ENCODE measurements at regions not wholly inside any gene's neighbourhood (a gene's known extent, or its start where the extent isn't known, plus 50 kb on each side); places are given as distances from the start of the nearest gene placed in this dataset.

DNA sequence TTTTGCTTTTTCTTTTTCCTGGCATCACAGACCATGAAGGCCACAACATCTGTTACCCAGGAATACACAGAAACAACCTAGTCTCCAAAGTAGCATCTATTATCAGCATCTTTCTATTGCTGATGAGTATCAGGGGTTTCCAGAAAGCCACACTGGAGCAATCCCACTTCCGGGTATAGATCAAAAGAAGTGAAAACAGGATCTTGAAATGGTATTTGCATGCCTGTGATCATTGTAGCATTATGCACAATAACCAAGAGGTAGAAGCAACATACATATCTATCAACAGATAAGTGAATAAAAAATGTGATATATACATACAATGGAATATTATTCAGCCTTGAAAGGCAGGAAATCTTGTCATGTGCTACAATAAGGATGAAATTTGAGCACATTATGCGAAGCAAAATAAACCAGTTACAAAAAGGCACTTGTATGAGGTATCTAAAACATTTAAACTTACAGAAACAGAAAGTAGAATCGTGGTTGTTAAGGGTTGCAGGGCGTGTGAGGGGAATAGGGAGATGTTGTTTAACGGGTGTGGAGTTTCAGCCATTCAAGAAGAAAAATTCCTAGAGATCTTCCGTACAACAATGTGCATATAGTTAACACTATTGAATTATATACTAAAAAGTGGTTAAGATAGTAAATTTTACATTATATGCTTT is 115.1 kb downstream of the KCNE4 start:
- no peaks in the 10 kb centered on the region for H3K27me3 ChIP-seq (ENCODE audit: control insufficient read depth, insufficient read depth, low read length)
- H3K79me2 ChIP-seq (ENCODE audit: control insufficient read depth, insufficient read depth, low read length) = no peaks in the 10 kb centered on the region
- no peak for DNase-seq (ENCODE audit: low read depth in 2 of 2)
- no peak overlapping the region for H3K9ac ChIP-seq (ENCODE audit: insufficient read depth, low read length)
- no peak for TF ChIP-seq EZH2 (IDR thresholded peaks at IDR 0.05; ENCODE audit: low read length, missing control alignments)
- TF ChIP-seq, protein P1, sequence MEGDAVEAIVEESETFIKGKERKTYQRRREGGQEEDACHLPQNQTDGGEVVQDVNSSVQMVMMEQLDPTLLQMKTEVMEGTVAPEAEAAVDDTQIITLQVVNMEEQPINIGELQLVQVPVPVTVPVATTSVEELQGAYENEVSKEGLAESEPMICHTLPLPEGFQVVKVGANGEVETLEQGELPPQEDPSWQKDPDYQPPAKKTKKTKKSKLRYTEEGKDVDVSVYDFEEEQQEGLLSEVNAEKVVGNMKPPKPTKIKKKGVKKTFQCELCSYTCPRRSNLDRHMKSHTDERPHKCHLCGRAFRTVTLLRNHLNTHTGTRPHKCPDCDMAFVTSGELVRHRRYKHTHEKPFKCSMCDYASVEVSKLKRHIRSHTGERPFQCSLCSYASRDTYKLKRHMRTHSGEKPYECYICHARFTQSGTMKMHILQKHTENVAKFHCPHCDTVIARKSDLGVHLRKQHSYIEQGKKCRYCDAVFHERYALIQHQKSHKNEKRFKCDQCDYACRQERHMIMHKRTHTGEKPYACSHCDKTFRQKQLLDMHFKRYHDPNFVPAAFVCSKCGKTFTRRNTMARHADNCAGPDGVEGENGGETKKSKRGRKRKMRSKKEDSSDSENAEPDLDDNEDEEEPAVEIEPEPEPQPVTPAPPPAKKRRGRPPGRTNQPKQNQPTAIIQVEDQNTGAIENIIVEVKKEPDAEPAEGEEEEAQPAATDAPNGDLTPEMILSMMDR (conservative IDR thresholded peaks at IDR 0.05 in 1 of 2, IDR thresholded peaks at IDR 0.05 in 1 of 2; ENCODE audit: low read depth in 1 of 2, low read length in 2 of 2) = no peak
- no peak overlapping the region for H3K4me2 ChIP-seq (ENCODE audit: extremely low read depth, insufficient read depth, low read length)
- H2AFZ ChIP-seq (ENCODE audit: low read length) = no peak overlapping the region
- no peak overlapping the region for H3K27ac ChIP-seq (ENCODE audit: insufficient read depth, low read length)
- H3K4me3 ChIP-seq (replicated peaks in 1 of 4; ENCODE audit: control extremely low read depth in 1 of 4, insufficient read depth in 1 of 4, low read depth in 3 of 4, low read length in 4 of 4) = no peak overlapping the region
- no peaks in the 10 kb centered on the region for H4K20me1 ChIP-seq (ENCODE audit: control insufficient read depth, extremely low read depth, insufficient read depth, low read length)
- no peaks in the 10 kb centered on the region for H3K36me3 ChIP-seq (ENCODE audit: control insufficient read depth, insufficient read depth, low read length)
- no peaks in the 10 kb centered on the region for H3K4me1 ChIP-seq (ENCODE audit: control insufficient read depth, extremely low read depth, insufficient read depth, low read length)
- H3K9me3 ChIP-seq (ENCODE audit: control insufficient read depth, insufficient read depth, low read depth, low read length) = no peaks in the 10 kb centered on the region

DNA sequence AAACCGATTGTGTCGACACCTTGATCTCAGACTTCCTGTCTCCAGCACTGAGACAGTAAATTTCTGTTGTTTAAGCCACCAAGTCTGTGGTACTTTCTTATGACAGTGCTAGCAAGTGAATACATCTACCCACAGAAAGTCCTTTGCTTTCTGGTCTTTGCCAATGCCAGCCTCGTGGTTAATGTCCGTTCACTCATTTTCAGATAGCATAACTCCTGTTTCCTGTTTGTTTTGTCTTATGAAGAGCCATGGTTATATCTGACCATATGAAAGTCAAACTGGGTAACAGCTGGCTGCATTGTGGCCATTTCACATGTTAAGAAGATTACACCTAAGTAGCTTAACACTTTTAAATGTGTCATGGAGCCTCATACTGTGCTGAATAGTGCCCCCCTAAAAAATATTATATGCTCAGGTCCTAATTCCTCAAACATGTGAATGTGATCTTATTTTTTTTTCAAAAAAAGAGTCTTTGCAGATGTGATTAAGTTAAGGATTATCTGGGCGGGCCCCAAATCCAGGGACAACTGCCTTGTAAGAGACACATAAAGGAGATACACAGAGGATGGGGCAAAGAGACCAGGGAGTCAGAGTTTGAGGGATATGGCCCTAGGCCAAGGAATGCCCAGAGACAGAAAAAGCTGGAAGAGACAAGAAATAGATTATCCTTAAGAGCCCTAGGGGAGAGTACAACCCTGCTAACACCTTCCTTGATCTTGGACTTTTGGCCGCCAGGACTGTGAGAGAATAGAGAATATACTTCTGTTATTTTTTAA is 118.0 kb downstream of the KCNE4 start:
- Histone ChIP-seq H3K27me3 (ENCODE audit: control insufficient read depth, insufficient read depth, low read length) (no peaks in the 10 kb centered on the region), H3K4me2 (ENCODE audit: extremely low read depth, insufficient read depth, low read length) (no peak overlapping the region), H3K4me1 (ENCODE audit: control insufficient read depth, extremely low read depth, insufficient read depth, low read length) (no peaks in the 10 kb centered on the region), H3K27ac (ENCODE audit: insufficient read depth, low read length) (no peak overlapping the region), H3K79me2 (ENCODE audit: control insufficient read depth, insufficient read depth, low read length) (no peaks in the 10 kb centered on the region), H3K36me3 (ENCODE audit: control insufficient read depth, insufficient read depth, low read length) (no peaks in the 10 kb centered on the region), H3K9ac (ENCODE audit: insufficient read depth, low read length) (no peak overlapping the region), H2AFZ (ENCODE audit: low read length) (no peak overlapping the region), H3K9me3 (ENCODE audit: control insufficient read depth, insufficient read depth, low read depth, low read length) (no peaks in the 10 kb centered on the region), H4K20me1 (ENCODE audit: control insufficient read depth, extremely low read depth, insufficient read depth, low read length) (no peaks in the 10 kb centered on the region), H3K4me3 (replicated peaks in 1 of 4; ENCODE audit: control extremely low read depth in 1 of 4, insufficient read depth in 1 of 4, low read depth in 3 of 4, low read length in 4 of 4) (no peak overlapping the region)
- DNase-seq (ENCODE audit: low read depth in 2 of 2) = no peak
- TF ChIP-seq EZH2 (IDR thresholded peaks at IDR 0.05; ENCODE audit: low read length, missing control alignments) = no peak
- TF ChIP-seq, protein P1 (conservative IDR thresholded peaks at IDR 0.05 in 1 of 2, IDR thresholded peaks at IDR 0.05 in 1 of 2; ENCODE audit: low read depth in 1 of 2, low read length in 2 of 2) = no peak

DNA sequence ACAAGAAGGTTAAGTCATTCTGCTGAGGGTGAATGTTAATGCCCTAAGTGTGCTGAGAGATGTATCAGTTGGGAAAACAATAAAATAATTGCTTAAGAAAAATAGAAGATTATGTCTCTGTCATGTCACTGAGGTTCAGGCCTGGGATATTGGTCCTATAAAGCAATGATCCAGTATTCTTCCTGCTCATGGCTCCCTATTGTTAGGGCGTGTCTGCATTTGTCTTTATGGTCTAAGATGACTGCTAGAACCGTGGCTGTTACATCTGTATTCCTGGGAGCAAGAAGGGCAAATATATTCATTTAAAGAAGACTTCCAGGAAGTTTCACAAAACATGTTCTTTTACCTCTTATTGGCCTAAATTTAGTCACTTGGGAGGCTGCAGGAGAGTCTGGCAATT is 125.0 kb downstream of the KCNE4 start:
- no peak overlapping the region for H3K9ac ChIP-seq (ENCODE audit: insufficient read depth, low read length)
- no peaks in the 10 kb centered on the region for H3K27me3 ChIP-seq (ENCODE audit: control insufficient read depth, insufficient read depth, low read length)
- H3K4me2 ChIP-seq (ENCODE audit: extremely low read depth, insufficient read depth, low read length) = no peak overlapping the region
- H2AFZ ChIP-seq (ENCODE audit: low read length) = no peak overlapping the region
- DNase-seq (ENCODE audit: low read depth in 2 of 2) = no peak
- H3K4me3 ChIP-seq (replicated peaks in 1 of 4; ENCODE audit: control extremely low read depth in 1 of 4, insufficient read depth in 1 of 4, low read depth in 3 of 4, low read length in 4 of 4) = no peak overlapping the region
- H3K79me2 ChIP-seq (ENCODE audit: control insufficient read depth, insufficient read depth, low read length) = no peaks in the 10 kb centered on the region
- TF ChIP-seq, protein P1 (conservative IDR thresholded peaks at IDR 0.05 in 1 of 2, IDR thresholded peaks at IDR 0.05 in 1 of 2; ENCODE audit: low read depth in 1 of 2, low read length in 2 of 2) = no peak
- no peak for TF ChIP-seq EZH2 (IDR thresholded peaks at IDR 0.05; ENCODE audit: low read length, missing control alignments)
- no peaks in the 10 kb centered on the region for H3K9me3 ChIP-seq (ENCODE audit: control insufficient read depth, insufficient read depth, low read depth, low read length)
- H3K36me3 ChIP-seq (ENCODE audit: control insufficient read depth, insufficient read depth, low read length) = no peaks in the 10 kb centered on the region
- H4K20me1 ChIP-seq (ENCODE audit: control insufficient read depth, extremely low read depth, insufficient read depth, low read length) = no peaks in the 10 kb centered on the region
- no peaks in the 10 kb centered on the region for H3K4me1 ChIP-seq (ENCODE audit: control insufficient read depth, extremely low read depth, insufficient read depth, low read length)
- H3K27ac ChIP-seq (ENCODE audit: insufficient read depth, low read length) = no peak overlapping the region

Measured in fibroblast of lung (primary cell).